ENCODE measurements at regions not wholly inside any gene's neighbourhood (a gene's known extent, or its start where the extent isn't known, plus 50 kb on each side); places are given as distances from the start of the nearest gene placed in this dataset.

DNA sequence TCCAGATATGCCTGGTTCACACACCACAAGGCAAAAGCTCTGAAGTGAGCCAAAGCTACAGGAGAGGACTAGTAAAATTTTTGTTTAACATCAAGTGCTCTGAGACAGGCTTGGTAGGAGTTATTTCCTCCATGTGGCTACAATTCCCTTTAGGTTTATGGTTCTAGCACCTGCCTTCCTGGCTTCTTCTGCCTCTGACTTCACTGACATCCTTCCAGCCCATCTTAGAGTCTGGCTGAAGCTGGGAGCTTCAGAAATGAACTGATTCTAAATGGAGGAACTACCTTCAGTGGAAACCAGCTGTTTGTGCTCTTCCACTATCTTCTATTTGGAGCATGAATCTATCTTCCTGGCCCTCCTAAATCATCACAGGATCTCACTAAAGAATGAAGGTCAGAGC, 215.3 kb upstream of the FBXL7 start:
- in situ Hi-C loops (cut with MboI): no loop called here
- ChIA-PET RAD21 (ENCODE audit: unreplicated experiment) (no interaction called here), SMC1A (ENCODE audit: uncharacterized antibody, unreplicated experiment) (no interaction called here), POLR2A (no interaction called here), CTCF (interaction anchor here (0.8 kb wide), 1 partner anchor 790 kb away, joined by 4 read pairs; no protein-coding TSS in a partner anchor)
- Histone ChIP-seq H2AFZ (ENCODE audit: control insufficient read depth, low read depth, low read length) (no peak overlapping the region), H3K27me3 (replicated peaks in 1 of 2; ENCODE audit: control insufficient read depth in 2 of 2, insufficient read depth in 2 of 2, low read length in 1 of 2) (no peaks in the 10 kb centered on the region), H3K79me2 (ENCODE audit: control insufficient read depth, insufficient read depth, low read length) (no peaks in the 10 kb centered on the region), H3K4me1 (ENCODE audit: control insufficient read depth, insufficient read depth, low read length) (no peaks in the 10 kb centered on the region), H3K36me3 (ENCODE audit: control insufficient read depth in 2 of 2, insufficient read depth in 2 of 2, low read length in 1 of 2) (no peaks in the 10 kb centered on the region), H3K27ac (ENCODE audit: control insufficient read depth, insufficient read depth) (no peak overlapping the region), H4K20me1 (ENCODE audit: control insufficient read depth, insufficient read depth) (no peaks in the 10 kb centered on the region), H3K4me2 (ENCODE audit: control insufficient read depth, insufficient read depth) (no peak overlapping the region), H3K9ac (ENCODE audit: control insufficient read depth, insufficient read depth, low read length) (no peak overlapping the region), H3K9me3 (replicated peaks; ENCODE audit: control insufficient read depth, insufficient read depth, low read length) (no peaks in the 10 kb centered on the region), H3K4me3 (no peak overlapping the region)
- DNase-seq (ENCODE audit: low read depth, low spot score): no peak
- ATAC-seq: no peak
- intact Hi-C loops (cut with micrococcal nuclease; ENCODE audit: unreplicated experiment): no loop called here
- no TSS peak for BruUV-seq (replicated peaks)
- TF ChIP-seq NR2C1 (IDR thresholded peaks at IDR 0.05) (no peak), SMC3 (IDR thresholded peaks at IDR 0.05; ENCODE audit: borderline replicate concordance, low read length) (no peak), CREB1 (IDR thresholded peaks at IDR 0.05; ENCODE audit: low read depth) (no peak), RELA (IDR thresholded peaks at IDR 0.05; ENCODE audit: borderline replicate concordance, partially characterized antibody) (no peak), NR2C2 (IDR thresholded peaks at IDR 0.05; ENCODE audit: borderline replicate concordance, control insufficient read depth, insufficient read length, low read depth) (no peak), MEF2A (IDR thresholded peaks at IDR 0.05; ENCODE audit: insufficient read depth, low read depth, low read length) (no peak), PRDM15 (CRISPR knock-in tag; IDR thresholded peaks at IDR 0.05) (no peak), SRF (IDR thresholded peaks at IDR 0.05; ENCODE audit: low read depth in 2 of 2, low read length in 2 of 2) (no peak), YBX1 (IDR thresholded peaks at IDR 0.05) (no peak), ZNF687 (IDR thresholded peaks at IDR 0.05) (no peak), GABPA (IDR thresholded peaks at IDR 0.05; ENCODE audit: low read depth) (no peak)
- FAIRE-seq: no peak
